Muscle layer of duodenum (tissue), 2 donors: ENCODE measurements at regions not wholly inside any gene's neighbourhood (a gene's known extent, or its start where the extent isn't known, plus 50 kb on each side); places are given as distances from the start of the nearest gene placed in this dataset.

ENCODE experiments used
- H3K27ac ChIP-seq: one replicate; pipeline ENCODE4 v1.7.0; 2013; ENCODE audit warnings: mild to moderate bottlenecking, low read length
- H3K27me3 ChIP-seq: one replicate; pipeline ENCODE4 v1.7.0; 2013; ENCODE audit warnings: low read depth, mild to moderate bottlenecking, control low read depth, low read length
- H3K36me3 ChIP-seq, 2 donors: one replicate each; pipeline ENCODE4 v1.7.0; 2013; ENCODE audit warnings: low read length in 2 of 2, control low read depth in 1 of 2, mild to moderate bottlenecking in 1 of 2; ENCODE audit not compliant: insufficient read depth in 2 of 2, control insufficient read depth in 1 of 2
- H3K4me1 ChIP-seq, 2 donors: one replicate each; pipeline ENCODE4 v1.7.0; 2013; ENCODE audit warnings: low read length in 2 of 2, mild to moderate bottlenecking in 2 of 2, control low read depth in 1 of 2, moderate library complexity in 1 of 2; ENCODE audit not compliant: insufficient read depth in 2 of 2, control insufficient read depth in 1 of 2
- H3K4me3 ChIP-seq, 2 donors: one replicate each; pipeline ENCODE4 v1.7.0; 2013; ENCODE audit warnings: low read length in 2 of 2, low read depth in 1 of 2, mild to moderate bottlenecking in 1 of 2
- H3K9me3 ChIP-seq, 2 donors: one replicate each; pipeline ENCODE4 v1.7.0; 2013; ENCODE audit warnings: low read length in 2 of 2, control low read depth in 1 of 2, mild to moderate bottlenecking in 1 of 2; ENCODE audit not compliant: control insufficient read depth in 1 of 2
- donor health status: healthy.

- Histone ChIP-seq H3K9me3 (no peaks in the 10 kb centered on the region), H3K27ac (peak overlapping the region; percentile 52), H3K4me3 (peak overlapping the region; percentile 62 to 73), H3K36me3 (no peaks in the 10 kb centered on the region), H3K4me1 (peaks cover 13 to 14% of the 10 kb centered on the region in 2 donors), H3K27me3 (no peaks in the 10 kb centered on the region)
Observed at GRCh38 chr13:99658261-99658991, 157.2 kb downstream of the TM9SF2 start.

- H3K36me3 ChIP-seq, result no peaks in the 10 kb centered on the region
- no peaks in the 10 kb centered on the region for H3K9me3 ChIP-seq
- no peaks in the 10 kb centered on the region for H3K27me3 ChIP-seq
- H3K27ac ChIP-seq, result peak overlapping the region; percentile 52
- peaks cover 13 to 14% of the 10 kb centered on the region in 2 donors for H3K4me1 ChIP-seq
- peak overlapping the region; percentile 62 to 73 for H3K4me3 ChIP-seq
Observed at GRCh38 chr13:99657848-99658260, 156.6 kb downstream of the TM9SF2 start.

- no peaks in the 10 kb centered on the region for H3K27me3 ChIP-seq
- H3K4me3 ChIP-seq, result peak overlapping the region in 1 of 2 donors; percentile 62
- no peaks in the 10 kb centered on the region for H3K36me3 ChIP-seq
- peaks cover 13 to 14% of the 10 kb centered on the region in 2 donors for H3K4me1 ChIP-seq
- H3K27ac ChIP-seq, result no peak overlapping the region
- no peaks in the 10 kb centered on the region for H3K9me3 ChIP-seq
Observed at GRCh38 chr13:99656844-99657381, 155.6 kb downstream of the TM9SF2 start.

GRCh38 chr13:99656092-99656745, 154.9 kb downstream of the TM9SF2 start:
- Histone ChIP-seq H3K9me3 (no peaks in the 10 kb centered on the region), H3K36me3 (no peaks in the 10 kb centered on the region), H3K27me3 (no peaks in the 10 kb centered on the region), H3K27ac (no peak overlapping the region), H3K4me3 (peak overlapping the region in 1 of 2 donors; percentile 23), H3K4me1 (peaks cover 13 to 14% of the 10 kb centered on the region in 2 donors)

GRCh38 chr13:99655351-99656091, 154.2 kb downstream of the TM9SF2 start:
- H3K4me1 ChIP-seq, result peaks cover 13 to 14% of the 10 kb centered on the region in 2 donors
- no peaks in the 10 kb centered on the region for H3K36me3 ChIP-seq
- H3K27ac ChIP-seq, result no peak overlapping the region

GRCh38 chr13:99654076-99654475, 152.8 kb downstream of the TM9SF2 start:
- no peak overlapping the region for H3K4me3 ChIP-seq
- no peak overlapping the region for H3K27ac ChIP-seq
- peaks cover 9 to 10% of the 10 kb centered on the region in 2 donors for H3K4me1 ChIP-seq
- H3K36me3 ChIP-seq, result no peaks in the 10 kb centered on the region
- H3K9me3 ChIP-seq, result no peaks in the 10 kb centered on the region
- H3K27me3 ChIP-seq, result no peaks in the 10 kb centered on the region

More at GRCh38 chr13:99655351-99656091, 154.2 kb downstream of the TM9SF2 start:
- H3K9me3 ChIP-seq, result no peaks in the 10 kb centered on the region
- no peaks in the 10 kb centered on the region for H3K27me3 ChIP-seq
- H3K4me3 ChIP-seq, result peak overlapping the region in 1 of 2 donors; percentile 23

GRCh38 chr13:99653526-99653925, 152.3 kb downstream of the TM9SF2 start:
- Histone ChIP-seq H3K36me3 (no peaks in the 10 kb centered on the region), H3K9me3 (no peaks in the 10 kb centered on the region), H3K27ac (no peak overlapping the region), H3K27me3 (no peaks in the 10 kb centered on the region), H3K4me3 (no peak overlapping the region), H3K4me1 (peaks cover 7 to 9% of the 10 kb centered on the region in 2 donors)

GRCh38 chr13:99652901-99653300, 151.6 kb downstream of the TM9SF2 start:
- H3K9me3 ChIP-seq, result no peaks in the 10 kb centered on the region
- H3K4me1 ChIP-seq, result peaks cover 6 to 9% of the 10 kb centered on the region in 2 donors
- no peak overlapping the region for H3K4me3 ChIP-seq
- H3K36me3 ChIP-seq, result no peaks in the 10 kb centered on the region
- H3K27me3 ChIP-seq, result no peaks in the 10 kb centered on the region
- H3K27ac ChIP-seq, result no peak overlapping the region

- Histone ChIP-seq H3K27me3 (no peaks in the 10 kb centered on the region), H3K36me3 (no peaks in the 10 kb centered on the region), H3K4me3 (no peak overlapping the region), H3K27ac (no peak overlapping the region), H3K9me3 (no peaks in the 10 kb centered on the region), H3K4me1 (peaks cover 0 to 5% of the 10 kb centered on the region in 2 donors)
Observed at GRCh38 chr13:99652141-99652540, 150.9 kb downstream of the TM9SF2 start.

- Histone ChIP-seq H3K9me3 (no peaks in the 10 kb centered on the region), H3K4me3 (no peak overlapping the region), H3K36me3 (no peaks in the 10 kb centered on the region), H3K27me3 (no peaks in the 10 kb centered on the region), H3K4me1 (no peaks in the 10 kb centered on the region), H3K27ac (no peak overlapping the region)
Observed at GRCh38 chr13:99651016-99651415, 149.7 kb downstream of the TM9SF2 start.

GRCh38 chr13:99650410-99650809, 149.1 kb downstream of the TM9SF2 start:
- Histone ChIP-seq H3K27me3 (no peaks in the 10 kb centered on the region), H3K9me3 (no peaks in the 10 kb centered on the region), H3K36me3 (no peaks in the 10 kb centered on the region), H3K4me3 (no peak overlapping the region), H3K27ac (no peak overlapping the region), H3K4me1 (no peaks in the 10 kb centered on the region)
